Stomach (tissue), 4 donors: ENCODE measurements at regions not wholly inside any gene's neighbourhood (a gene's known extent, or its start where the extent isn't known, plus 50 kb on each side); places are given as distances from the start of the nearest gene placed in this dataset.

Experiments used
- EP300 ChIP-seq: sonication (generic); formaldehyde crosslinking; IDR thresholded peaks from one replicate; pipeline ENCODE4 v1.6.1; 2017; ENCODE audit warnings: antibody characterized with exemption
- POLR2A ChIP-seq, 4 donors: fragments of 450-650 bp; IDR thresholded peaks; one replicate each; pipeline ENCODE4 v1.6.1; 2016; ENCODE audit warnings: antibody characterized with exemption in 4 of 4, control low read depth in 2 of 4, mild to moderate bottlenecking in 1 of 4, moderate library complexity in 1 of 4

DNA sequence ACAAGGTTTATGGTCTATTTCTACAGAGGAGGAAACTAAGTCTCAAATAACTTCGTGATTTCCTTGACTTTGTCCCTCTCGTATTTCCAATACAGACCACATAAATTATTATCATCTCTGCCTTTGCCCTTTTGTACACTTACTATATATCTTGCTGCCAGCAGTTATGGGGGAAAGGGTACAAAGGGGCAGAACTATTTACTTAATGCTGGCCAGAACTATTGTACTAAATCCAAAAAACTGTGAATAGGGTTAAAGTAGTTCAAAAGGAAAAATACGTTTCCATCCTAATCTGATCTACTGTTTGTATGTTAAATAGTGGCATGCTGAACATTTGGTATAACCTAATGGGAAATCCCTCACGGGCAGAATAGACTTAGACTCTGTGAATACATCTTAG is 537.3 kb upstream of the SEMA6D start:
- TF ChIP-seq POLR2A (IDR thresholded peaks at IDR 0.05): no peak
- TF ChIP-seq EP300: no peak
